HepG2 (cell line): ENCODE measurements at regions not wholly inside any gene's neighbourhood (a gene's known extent, or its start where the extent isn't known, plus 50 kb on each side); places are given as distances from the start of the nearest gene placed in this dataset.
A peak's percentile ranks its signal among the peaks of the same experiment; 100 is the strongest.

Source experiments
- AHR ChIP-seq: IDR thresholded peaks from 2 replicates; pipeline ENCODE4 v1.6.1; 2018; ENCODE audit warnings: missing genetic modification reagents, missing compliant biosample characterization
- EHMT2 ChIP-seq: fragments of 200-600 bp; sonication (generic); IDR thresholded peaks from 2 replicates; pipeline ENCODE4 v1.7.0; 2017; ENCODE audit warnings: antibody characterized with exemption, low read depth, low read length, borderline replicate concordance
- FUBP1 ChIP-seq: sonication (generic); formaldehyde crosslinking; IDR thresholded peaks from 2 replicates; pipeline ENCODE4 v1.5.1; 2020; ENCODE audit warnings: missing genetic modification reagents, mild to moderate bottlenecking, borderline replicate concordance
- GTF3A ChIP-seq: sonication (generic); formaldehyde crosslinking; conservative IDR thresholded peaks from 2 replicates; pipeline ENCODE4 v1.4.0; 2020; ENCODE audit warnings: mild to moderate bottlenecking, missing genetic modification reagents
- LCORL ChIP-seq, 2 experiments: fragments of 450-650 bp in 1 of 2; sonication (generic) in 1 of 2; formaldehyde crosslinking in 1 of 2; IDR thresholded peaks; 2 replicates each; pipeline versions ENCODE4 v1.5.0 to v1.6.1; 2017 to 2020; ENCODE audit warnings: antibody characterized with exemption in 1 of 2, missing genetic modification reagents in 1 of 2
- MED1 ChIP-seq: sonication (generic); formaldehyde crosslinking; IDR thresholded peaks from 2 replicates; pipeline ENCODE4 v1.4.0; 2020; ENCODE audit warnings: missing genetic modification reagents
- POLR2G ChIP-seq: fragments of 200-400 bp; formaldehyde crosslinking; IDR thresholded peaks from 2 replicates; pipeline ENCODE4 v1.6.1; 2018; ENCODE audit warnings: mild to moderate bottlenecking, low read depth, low read length, moderate library complexity
- SATB2 ChIP-seq: sonication (generic); formaldehyde crosslinking; IDR thresholded peaks from 2 replicates; pipeline ENCODE4 v1.5.0; 2020; ENCODE audit warnings: missing genetic modification reagents
- TBX2 ChIP-seq: sonication (generic); formaldehyde crosslinking; IDR thresholded peaks from 2 replicates; pipeline ENCODE4 v1.5.0; 2020; ENCODE audit warnings: missing genetic modification reagents, mild to moderate bottlenecking, borderline replicate concordance
- TOPORS ChIP-seq: sonication (generic); formaldehyde crosslinking; IDR thresholded peaks from 2 replicates; pipeline ENCODE4 v1.8.0; 2023; ENCODE audit warnings: mild to moderate bottlenecking, missing genetic modification reagents
- ZFP62 ChIP-seq: sonication (generic); formaldehyde crosslinking; IDR thresholded peaks from 2 replicates; pipeline ENCODE4 v1.4.0; 2020; ENCODE audit warnings: missing genetic modification reagents
- ZNF18 ChIP-seq: sonication (generic); formaldehyde crosslinking; IDR thresholded peaks from 2 replicates; pipeline ENCODE4 v1.8.0; 2022; ENCODE audit warnings: mild to moderate bottlenecking, missing genetic modification reagents; ENCODE audit not compliant: insufficient replicate concordance
- ZNF260 ChIP-seq: sonication (generic); formaldehyde crosslinking; IDR thresholded peaks from 2 replicates; pipeline ENCODE4 v1.4.0; 2020; ENCODE audit warnings: missing genetic modification reagents, low read depth, mild to moderate bottlenecking, borderline replicate concordance
- ZNF281 ChIP-seq: sonication (generic); formaldehyde crosslinking; IDR thresholded peaks from 2 replicates; pipeline ENCODE4 v1.4.0; 2020; ENCODE audit warnings: missing genetic modification reagents, borderline replicate concordance
- ZNF335 ChIP-seq: sonication (generic); formaldehyde crosslinking; IDR thresholded peaks from 2 replicates; pipeline ENCODE4 v1.4.0; 2020; ENCODE audit warnings: missing genetic modification reagents
- TF ChIP-seq, protein P1 (sequence below): sonication (generic); formaldehyde crosslinking; IDR thresholded peaks from 2 replicates; pipeline ENCODE4 v1.5.1; 2020; ENCODE audit warnings: missing genetic modification reagents, mild to moderate bottlenecking, borderline replicate concordance
- TF ChIP-seq, protein P2 (sequence below): sonication (generic); formaldehyde crosslinking; IDR thresholded peaks from 2 replicates; pipeline ENCODE4 v1.9.0; 2021; ENCODE audit warnings: missing genetic modification reagents, mild to moderate bottlenecking, borderline replicate concordance
- TF ChIP-seq, protein P3 (sequence below): sonication (generic); formaldehyde crosslinking; IDR thresholded peaks from 2 replicates; pipeline ENCODE4 v1.4.0; 2020; ENCODE audit warnings: mild to moderate bottlenecking, missing genetic modification reagents

GRCh38 chr4:34733185-34733941 is 1511.0 kb downstream of the ARAP2 start (continued):
- TF ChIP-seq FUBP1 (CRISPR knock-in tag): no peak
- no peak for TF ChIP-seq AHR (CRISPR knock-in tag)
- TF ChIP-seq MED1 (CRISPR knock-in tag): peak; percentile 20; the same call in 1 of the 2 replicates
- no peak for TF ChIP-seq LCORL (IDR thresholded peaks at IDR 0.05)
- no peak for TF ChIP-seq LCORL (CRISPR knock-in tag; IDR thresholded peaks at IDR 0.05)
- no peak for TF ChIP-seq ZFP62 (CRISPR knock-in tag)
- TF ChIP-seq TBX2 (CRISPR knock-in tag): 0 out of 2 replicates have a peak, but pooled peaks have one; percentile 16
- TF ChIP-seq ZNF335: no peak
- TF ChIP-seq, protein P1, sequence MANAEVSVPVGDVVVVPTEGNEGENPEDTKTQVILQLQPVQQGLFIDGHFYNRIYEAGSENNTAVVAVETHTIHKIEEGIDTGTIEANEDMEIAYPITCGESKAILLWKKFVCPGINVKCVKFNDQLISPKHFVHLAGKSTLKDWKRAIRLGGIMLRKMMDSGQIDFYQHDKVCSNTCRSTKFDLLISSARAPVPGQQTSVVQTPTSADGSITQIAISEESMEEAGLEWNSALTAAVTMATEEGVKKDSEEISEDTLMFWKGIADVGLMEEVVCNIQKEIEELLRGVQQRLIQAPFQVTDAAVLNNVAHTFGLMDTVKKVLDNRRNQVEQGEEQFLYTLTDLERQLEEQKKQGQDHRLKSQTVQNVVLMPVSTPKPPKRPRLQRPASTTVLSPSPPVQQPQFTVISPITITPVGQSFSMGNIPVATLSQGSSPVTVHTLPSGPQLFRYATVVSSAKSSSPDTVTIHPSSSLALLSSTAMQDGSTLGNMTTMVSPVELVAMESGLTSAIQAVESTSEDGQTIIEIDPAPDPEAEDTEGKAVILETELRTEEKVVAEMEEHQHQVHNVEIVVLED: no peak
- TF ChIP-seq, protein P2, sequence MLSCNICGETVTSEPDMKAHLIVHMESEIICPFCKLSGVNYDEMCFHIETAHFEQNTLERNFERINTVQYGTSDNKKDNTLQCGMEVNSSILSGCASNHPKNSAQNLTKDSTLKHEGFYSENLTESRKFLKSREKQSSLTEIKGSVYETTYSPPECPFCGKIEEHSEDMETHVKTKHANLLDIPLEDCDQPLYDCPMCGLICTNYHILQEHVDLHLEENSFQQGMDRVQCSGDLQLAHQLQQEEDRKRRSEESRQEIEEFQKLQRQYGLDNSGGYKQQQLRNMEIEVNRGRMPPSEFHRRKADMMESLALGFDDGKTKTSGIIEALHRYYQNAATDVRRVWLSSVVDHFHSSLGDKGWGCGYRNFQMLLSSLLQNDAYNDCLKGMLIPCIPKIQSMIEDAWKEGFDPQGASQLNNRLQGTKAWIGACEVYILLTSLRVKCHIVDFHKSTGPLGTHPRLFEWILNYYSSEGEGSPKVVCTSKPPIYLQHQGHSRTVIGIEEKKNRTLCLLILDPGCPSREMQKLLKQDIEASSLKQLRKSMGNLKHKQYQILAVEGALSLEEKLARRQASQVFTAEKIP (CRISPR knock-in tag): no peak
- TF ChIP-seq EHMT2: no peak
- TF ChIP-seq POLR2G: no peak
- TF ChIP-seq GTF3A: no peak
- TF ChIP-seq ZNF260 (CRISPR knock-in tag): no peak
- TF ChIP-seq ZNF281: peak; percentile 32; the same call in 1 of the 2 replicates
- no peak for TF ChIP-seq ZNF18 (CRISPR knock-in tag)
- 0 out of 2 replicates have a peak, but pooled peaks have one; percentile 41 for TF ChIP-seq TOPORS
- TF ChIP-seq SATB2 (CRISPR knock-in tag): no peak
- TF ChIP-seq, protein P3, sequence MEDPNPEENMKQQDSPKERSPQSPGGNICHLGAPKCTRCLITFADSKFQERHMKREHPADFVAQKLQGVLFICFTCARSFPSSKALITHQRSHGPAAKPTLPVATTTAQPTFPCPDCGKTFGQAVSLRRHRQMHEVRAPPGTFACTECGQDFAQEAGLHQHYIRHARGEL (CRISPR knock-in tag): no peak
